CD4-positive, alpha-beta T cell treated with Interferon alpha-2 for 1 hour (primary cell): ENCODE measurements at regions not wholly inside any gene's neighbourhood (a gene's known extent, or its start where the extent isn't known, plus 50 kb on each side); places are given as distances from the start of the nearest gene placed in this dataset.

Experiments
- DNase-seq, 2 donors: peaks; one replicate each; pipeline ENCODE4 v3.0.0-alpha.2; 2020 to 2022

GRCh38 chr12:118773956-118774723, 207.2 kb upstream of the SRRM4 start:
- no peak for DNase-seq

- no peak for DNase-seq
These were observed 203.8 kb upstream of the SRRM4 start for GRCh38 chr12:118777504-118777903.

GRCh38 chr12:118778077-118778476, 203.3 kb upstream of the SRRM4 start:
- no peak for DNase-seq

GRCh38 chr12:118780939-118781338, 200.4 kb upstream of the SRRM4 start:
- DNase-seq = no peak

GRCh38 chr12:118781692-118782091, 199.6 kb upstream of the SRRM4 start:
- DNase-seq = no peak

- no peak for DNase-seq
These were observed 197.6 kb upstream of the SRRM4 start for GRCh38 chr12:118783703-118784102.

- DNase-seq = no peak
These were observed 190.8 kb upstream of the SRRM4 start for GRCh38 chr12:118790578-118790977.

- no peak for DNase-seq
These were observed 167.5 kb upstream of the SRRM4 start for GRCh38 chr12:118813778-118814357.

GRCh38 chr12:118816296-118816695, 165.0 kb upstream of the SRRM4 start:
- no peak for DNase-seq

GRCh38 chr12:118821386-118821925, 159.9 kb upstream of the SRRM4 start:
- DNase-seq = no peak

- no peak for DNase-seq
These were observed 158.8 kb upstream of the SRRM4 start for GRCh38 chr12:118822512-118822911.

- DNase-seq = no peak
These were observed 154.3 kb upstream of the SRRM4 start for GRCh38 chr12:118827047-118827446.

- DNase-seq = no peak
These were observed 153.7 kb upstream of the SRRM4 start for GRCh38 chr12:118827606-118828005.

GRCh38 chr12:118830296-118830695, 151.0 kb upstream of the SRRM4 start:
- DNase-seq = no peak

GRCh38 chr12:118835926-118836325, 145.4 kb upstream of the SRRM4 start:
- no peak for DNase-seq

GRCh38 chr12:118840399-118840798, 140.9 kb upstream of the SRRM4 start:
- no peak for DNase-seq

- DNase-seq = no peak
These were observed 140.5 kb upstream of the SRRM4 start for GRCh38 chr12:118840878-118841277.

- no peak for DNase-seq
These were observed 139.8 kb upstream of the SRRM4 start for GRCh38 chr12:118841588-118841987.

GRCh38 chr12:118842866-118843265, 138.5 kb upstream of the SRRM4 start:
- no peak for DNase-seq

GRCh38 chr12:118846416-118846815, 134.9 kb upstream of the SRRM4 start:
- no peak for DNase-seq

- DNase-seq = no peak
These were observed 131.0 kb upstream of the SRRM4 start for GRCh38 chr12:118850244-118850825.

GRCh38 chr12:118851891-118852290, 129.4 kb upstream of the SRRM4 start:
- no peak for DNase-seq

GRCh38 chr12:118853634-118854033, 127.7 kb upstream of the SRRM4 start:
- DNase-seq = no peak

GRCh38 chr12:118855858-118856257, 125.5 kb upstream of the SRRM4 start:
- DNase-seq = no peak
